Inflammatory macrophage treated with lipopolysaccharide for 1 hour (primary cell): ENCODE measurements at regions not wholly inside any gene's neighbourhood (a gene's known extent, or its start where the extent isn't known, plus 50 kb on each side); places are given as distances from the start of the nearest gene placed in this dataset.

ENCODE experiments used
- DNase-seq, 2 donors: peaks; one replicate each; pipeline ENCODE4 v3.0.0-alpha.2; 2020 to 2022

GRCh38 chr10:124240839-124241291 lies 147.5 kb upstream of the CHST15 start:
- DNase-seq: no peak

- no peak for DNase-seq
Observed at GRCh38 chr10:124239696-124240095, 146.3 kb upstream of the CHST15 start.

GRCh38 chr10:124239134-124239533 lies 145.7 kb upstream of the CHST15 start:
- DNase-seq: no peak

- no peak for DNase-seq
Observed at GRCh38 chr10:124238367-124238766, 145.0 kb upstream of the CHST15 start.

DNA sequence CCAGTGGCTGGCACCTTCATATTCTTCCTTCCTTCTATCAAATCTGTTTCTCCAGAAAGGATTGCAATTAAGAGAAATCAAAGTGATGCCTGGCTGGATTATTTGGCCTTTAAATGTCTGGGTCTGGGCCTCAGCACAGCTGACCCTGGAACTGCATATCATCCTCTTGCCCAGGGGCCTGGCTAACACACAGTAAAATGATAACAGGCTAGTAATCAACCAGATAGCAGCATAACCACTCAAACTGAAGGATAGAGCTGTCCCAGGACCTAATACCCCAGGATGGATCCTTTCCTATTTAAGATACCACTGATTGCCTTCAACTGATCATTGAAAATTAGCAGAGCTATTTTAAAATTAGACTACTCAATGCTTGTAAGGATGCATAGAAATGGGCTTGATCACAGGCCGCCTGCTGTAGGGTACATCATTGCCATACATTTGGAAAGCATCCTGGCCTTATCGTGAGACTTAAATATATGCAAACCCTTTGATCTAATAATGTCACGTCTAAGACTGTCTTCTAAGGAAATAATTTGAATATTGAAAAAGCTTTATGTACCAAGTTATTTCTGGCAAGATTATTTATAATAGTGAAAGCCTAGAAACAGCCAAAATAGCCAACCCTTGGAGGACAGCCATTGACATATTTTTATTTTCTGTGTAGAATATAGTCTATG lies 144.0 kb upstream of the CHST15 start:
- no peak for DNase-seq

DNA sequence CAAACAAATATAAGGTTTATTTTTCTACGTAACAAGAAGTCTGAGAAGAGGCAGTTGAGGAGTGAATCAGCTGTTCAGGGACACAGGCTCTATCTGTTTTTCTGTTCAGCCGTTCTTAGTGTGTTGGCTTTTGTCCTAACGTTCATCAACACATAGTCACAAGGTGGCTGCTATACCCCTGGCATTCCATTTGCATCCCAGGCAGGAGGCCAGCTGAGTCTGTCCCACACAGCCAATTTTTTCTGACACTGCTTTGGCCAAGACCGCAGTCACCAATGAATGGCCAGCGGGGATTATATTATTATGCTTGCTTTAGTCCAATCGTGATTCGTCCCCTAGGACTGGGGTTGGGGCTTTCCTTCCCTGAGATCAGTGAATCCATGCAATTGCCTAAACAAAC lies 143.4 kb upstream of the CHST15 start:
- DNase-seq: no peak

DNA sequence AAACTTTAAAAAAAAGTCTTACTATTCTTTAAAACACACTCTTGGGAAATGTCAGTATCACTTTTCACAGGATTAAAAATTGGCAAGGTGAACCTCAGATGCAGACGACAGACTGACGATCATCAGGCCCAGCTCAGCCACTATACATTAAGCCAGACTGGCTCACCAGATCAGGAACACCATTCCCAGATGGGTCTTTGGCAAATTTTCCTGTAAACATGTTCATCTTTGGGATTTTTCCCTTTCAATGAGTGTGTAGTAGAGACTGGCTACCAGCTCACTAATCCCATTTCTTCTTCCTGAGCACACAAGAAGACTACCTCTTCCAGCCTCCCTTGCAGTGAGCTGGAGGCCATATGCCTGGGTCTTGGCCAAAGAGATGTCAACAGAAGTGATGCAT lies 142.7 kb upstream of the CHST15 start:
- no peak for DNase-seq

- DNase-seq: no peak
Observed at GRCh38 chr10:124235232-124235631, 141.8 kb upstream of the CHST15 start.

DNA sequence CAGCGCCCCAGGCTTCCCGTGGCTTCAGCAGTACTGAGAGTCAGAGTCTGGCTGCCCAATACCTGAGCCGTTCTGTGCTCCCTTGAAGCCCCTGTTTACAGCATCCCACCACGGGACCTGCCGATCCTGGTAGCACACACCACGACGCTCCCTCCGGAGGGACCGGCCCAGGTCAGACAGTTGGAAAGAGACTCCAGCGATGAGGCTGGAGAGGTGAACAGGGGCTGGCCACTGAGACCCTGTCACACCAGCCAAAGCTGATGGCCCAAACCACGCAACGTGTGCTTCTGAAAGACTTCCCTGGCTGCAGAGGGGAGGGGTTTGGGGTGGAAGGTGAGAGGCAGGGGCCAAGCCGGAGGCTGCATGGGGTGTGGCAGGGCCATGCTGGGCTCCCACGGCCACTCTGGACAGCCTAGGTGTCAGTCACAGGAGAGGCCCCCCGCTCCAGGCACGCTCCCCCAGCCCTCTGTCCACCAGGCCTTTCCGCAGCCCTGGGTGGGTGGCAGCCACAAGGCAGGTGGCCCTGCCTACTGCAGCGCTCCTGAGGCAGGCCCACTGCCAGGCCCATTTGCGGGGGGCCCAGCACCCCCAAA lies 140.2 kb upstream of the CHST15 start:
- DNase-seq: no peak

GRCh38 chr10:124232686-124233545 lies 139.5 kb upstream of the CHST15 start:
- DNase-seq: no peak

DNA sequence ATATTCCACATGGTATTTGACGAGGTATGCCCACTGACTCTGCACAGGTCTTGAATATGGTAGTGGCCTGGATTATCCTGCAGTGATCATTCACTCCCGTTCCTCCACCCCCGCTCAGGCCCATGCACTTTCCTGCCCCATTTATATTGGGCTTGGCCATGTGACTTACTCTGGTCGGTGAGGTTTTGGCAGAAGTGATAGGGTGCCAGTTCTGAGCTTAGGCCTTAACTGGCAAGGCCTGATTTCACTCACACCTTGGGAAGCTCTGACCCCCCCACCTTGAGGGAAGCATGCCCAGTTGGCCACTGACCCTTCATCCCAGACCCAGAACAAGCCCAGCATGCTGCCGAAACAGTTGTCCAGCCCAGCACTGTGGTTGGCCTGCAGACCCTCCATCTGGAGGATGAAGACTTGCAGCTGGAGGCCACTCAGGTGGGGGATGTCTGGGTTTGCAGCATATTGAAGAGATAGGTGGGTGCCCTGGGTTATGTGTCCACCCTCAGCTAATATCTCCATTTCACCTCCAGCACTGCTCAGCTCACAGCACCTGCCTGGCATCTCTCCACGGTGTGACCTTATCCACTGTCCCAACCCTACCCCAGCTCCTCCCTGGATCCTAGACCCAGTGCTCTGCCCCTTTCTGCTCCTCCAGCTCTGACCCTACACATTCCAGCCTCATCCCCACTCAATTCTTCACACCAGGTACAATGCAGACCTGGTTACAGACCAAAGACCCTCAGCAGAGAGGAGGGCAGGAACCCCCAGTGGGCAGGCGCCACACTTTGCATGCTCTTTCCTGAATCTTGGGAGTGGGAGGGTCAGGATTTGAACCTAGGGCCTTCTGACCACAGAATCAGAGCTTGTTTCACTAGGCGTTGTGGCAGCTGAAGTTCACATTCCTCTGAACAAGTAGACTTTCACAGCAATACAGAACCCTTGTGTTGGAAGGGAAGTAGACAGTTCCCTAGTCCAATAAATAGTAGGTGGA lies 138.1 kb upstream of the CHST15 start:
- no peak for DNase-seq

- no peak for DNase-seq
Observed at GRCh38 chr10:124230635-124231167, 137.3 kb upstream of the CHST15 start.

DNA sequence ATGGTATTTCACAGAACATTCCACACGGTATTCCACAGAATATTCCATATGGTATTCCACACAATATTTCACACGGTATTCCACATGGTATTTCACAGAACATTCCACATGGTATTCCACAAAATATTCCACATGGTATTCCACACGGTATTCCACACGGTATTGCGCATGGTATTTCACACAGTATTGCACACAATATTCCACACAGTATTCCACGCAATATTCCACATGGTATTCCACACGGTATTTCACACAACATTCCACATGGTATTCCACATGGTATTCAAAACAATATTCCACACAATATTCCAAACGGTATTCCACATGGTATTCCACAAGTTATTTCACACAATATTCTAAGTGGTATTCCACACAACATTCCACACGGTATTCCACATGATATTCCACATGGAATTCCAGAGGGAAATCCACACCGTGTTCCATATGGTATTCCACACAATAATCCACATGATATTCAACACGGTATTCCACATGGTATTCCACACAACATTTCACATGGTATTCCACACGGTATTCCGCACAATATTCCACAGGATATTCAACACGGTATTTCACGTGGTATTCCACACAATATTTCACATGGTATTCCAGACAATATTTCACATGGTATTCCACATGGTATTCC lies 136.7 kb upstream of the CHST15 start:
- DNase-seq: no peak

GRCh38 chr10:124229201-124229988 lies 136.0 kb upstream of the CHST15 start:
- DNase-seq: no peak

DNA sequence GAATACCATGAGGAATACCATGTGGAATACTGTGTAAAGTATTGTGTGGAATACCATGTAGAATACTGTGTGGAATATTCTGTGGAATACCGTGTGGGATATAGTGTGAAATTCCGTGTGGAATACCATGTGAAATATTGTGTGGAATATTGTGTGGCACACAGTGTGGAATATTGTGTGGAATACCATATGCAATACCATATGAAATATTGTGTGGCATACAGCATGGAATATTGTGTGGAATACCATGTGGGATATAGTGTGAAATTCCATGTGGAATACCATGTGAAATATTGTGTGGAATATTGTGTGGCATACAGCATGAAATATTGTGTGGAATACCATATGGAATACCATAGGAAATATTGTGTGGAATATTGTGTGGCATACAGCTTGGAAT lies 135.1 kb upstream of the CHST15 start:
- DNase-seq: no peak

DNA sequence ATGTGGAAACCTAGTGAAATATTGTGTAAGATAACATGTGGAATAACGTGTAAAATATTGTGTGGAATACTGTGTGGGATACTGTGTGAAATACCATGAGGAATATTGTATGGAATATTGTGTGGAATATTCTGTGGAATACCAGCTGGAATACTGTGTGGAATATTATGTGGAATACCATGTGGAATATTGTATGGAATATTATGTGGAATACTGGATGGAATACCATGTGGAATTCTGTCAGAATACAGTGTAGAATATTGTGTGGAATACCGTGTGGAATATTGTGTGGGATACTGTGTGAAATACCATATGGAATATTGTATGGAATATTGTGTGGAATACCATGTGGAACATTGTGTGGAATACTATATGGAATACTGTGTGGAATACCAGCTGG lies 134.6 kb upstream of the CHST15 start:
- no peak for DNase-seq

- no peak for DNase-seq
Observed at GRCh38 chr10:124227055-124227975, 133.9 kb upstream of the CHST15 start.

GRCh38 chr10:124226271-124227054 lies 133.1 kb upstream of the CHST15 start:
- no peak for DNase-seq
